Loucy (cell line): ENCODE measurements at regions not wholly inside any gene's neighbourhood (a gene's known extent, or its start where the extent isn't known, plus 50 kb on each side); places are given as distances from the start of the nearest gene placed in this dataset.

Experiments
- H2AFZ ChIP-seq: fragments of 200-600 bp; sonication (generic); 2 replicates; pipeline ENCODE4 v1.6.0; 2016; ENCODE audit warnings: antibody characterized with exemption, mild to moderate bottlenecking, low read length, moderate library complexity
- H3F3A ChIP-seq: fragments of 200-600 bp; 2 replicates; pipeline ENCODE4 v1.6.0; 2016; ENCODE audit warnings: antibody characterized with exemption, low read depth, mild to moderate bottlenecking
- H3K27me3 ChIP-seq: fragments of 200-600 bp; sonication (generic); 2 replicates; pipeline ENCODE4 v1.6.1; 2014; ENCODE audit warnings: low read length, mild to moderate bottlenecking; ENCODE audit not compliant: insufficient read depth, poor library complexity, severe bottlenecking
- H3K36me3 ChIP-seq: fragments of 200-600 bp; sonication (generic); 2 replicates; pipeline ENCODE4 v1.6.1; 2016; ENCODE audit warnings: low read length; ENCODE audit not compliant: insufficient read depth
- H3K4me1 ChIP-seq: fragments of 200-600 bp; sonication (generic); 2 replicates; pipeline ENCODE4 v1.5.1; 2014; ENCODE audit warnings: low read length, mild to moderate bottlenecking; ENCODE audit not compliant: insufficient read depth, poor library complexity, severe bottlenecking
- H3K4me2 ChIP-seq: fragments of 200-600 bp; sonication (generic); 2 replicates; pipeline ENCODE4 v1.6.0; 2014; ENCODE audit warnings: antibody characterized with exemption, low read length, low read depth, mild to moderate bottlenecking; ENCODE audit not compliant: poor library complexity, severe bottlenecking
- H3K4me3 ChIP-seq: fragments of 200-600 bp; sonication (generic); 2 replicates; pipeline ENCODE4 v1.5.1; 2014; ENCODE audit warnings: low read length, mild to moderate bottlenecking, mixed read lengths; ENCODE audit not compliant: poor library complexity, severe bottlenecking
- H3K79me2 ChIP-seq: fragments of 200-600 bp; sonication (generic); 2 replicates; pipeline ENCODE4 v1.6.1; 2014; ENCODE audit warnings: low read length; ENCODE audit not compliant: insufficient read depth
- H3K9ac ChIP-seq: fragments of 200-600 bp; sonication (generic); 2 replicates; pipeline ENCODE4 v1.6.0; 2014; ENCODE audit warnings: mild to moderate bottlenecking, low read depth, low read length, moderate library complexity; ENCODE audit not compliant: poor library complexity, severe bottlenecking
- H3K9me2 ChIP-seq: fragments of 200-600 bp; sonication (generic); replicated peaks from 2 replicates; pipeline ENCODE4 v1.6.1; 2016; ENCODE audit warnings: low read depth, low read length, mixed read lengths
- H3K9me3 ChIP-seq: fragments of 200-600 bp; sonication (generic); 2 replicates; pipeline ENCODE4 v1.6.1; 2014; ENCODE audit warnings: mild to moderate bottlenecking, antibody characterized with exemption, low read length, low read depth; ENCODE audit not compliant: insufficient read depth
- H4K20me1 ChIP-seq: fragments of 200-600 bp; sonication (generic); 2 replicates; pipeline ENCODE4 v1.6.0; 2014; ENCODE audit warnings: antibody characterized with exemption, low read length, mild to moderate bottlenecking; ENCODE audit not compliant: insufficient read depth, poor library complexity, severe bottlenecking
- EZH2phosphoT487 ChIP-seq: fragments of 200-600 bp; IDR thresholded peaks from 2 replicates; pipeline ENCODE4 v1.6.1; 2018; ENCODE audit warnings: antibody characterized with exemption, mild to moderate bottlenecking, moderate library complexity, borderline replicate concordance
- TF ChIP-seq, protein P1 (sequence below): fragments of 200-600 bp; sonication (generic); conservative IDR thresholded peaks from 2 replicates; pipeline ENCODE4 v1.5.1; 2014; ENCODE audit warnings: mild to moderate bottlenecking, antibody characterized with exemption, low read length

DNA sequence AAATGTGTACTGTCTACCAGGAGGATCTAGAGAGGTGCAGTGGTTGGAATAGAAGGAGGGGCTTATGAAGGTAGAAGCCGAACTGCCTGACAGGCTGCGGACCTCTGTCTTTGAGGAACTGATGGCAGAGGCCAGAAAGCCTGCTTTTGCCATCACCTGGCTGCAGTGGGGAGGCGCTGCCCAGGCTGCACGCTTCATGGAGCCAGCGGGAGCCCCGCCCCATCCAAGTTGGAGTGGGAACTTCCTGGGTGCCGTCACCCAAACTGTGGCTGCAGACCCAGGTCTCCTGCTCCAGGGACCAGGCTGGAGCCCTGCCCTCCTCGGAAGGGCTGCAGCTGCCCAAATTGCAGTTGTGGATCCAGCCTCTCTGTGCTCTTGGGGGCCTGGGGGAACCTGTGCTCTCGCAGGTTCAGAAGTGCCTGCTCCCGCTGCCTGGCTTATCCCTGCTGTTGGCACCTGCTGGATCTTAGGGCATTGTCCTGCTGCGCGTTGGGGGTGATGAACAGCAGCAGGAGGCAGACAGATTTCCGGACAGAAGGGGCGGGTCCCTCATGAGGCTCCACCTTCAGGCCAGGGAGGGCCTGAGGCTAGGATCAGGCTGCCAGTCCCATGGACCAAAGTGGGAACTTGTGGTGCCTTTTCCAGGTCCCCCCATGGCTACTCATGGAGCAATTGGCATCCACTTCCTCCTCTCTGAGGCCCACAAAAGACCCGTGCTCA is 118.0 kb upstream of the PLPPR4 start:
- Histone ChIP-seq H3K9me2 (no peaks in the 10 kb centered on the region), H3K36me3 (no peaks in the 10 kb centered on the region), H3F3A (no peaks in the 10 kb centered on the region; the same call in 1 of the 2 replicates), H3K4me3 (no peak overlapping the region), H4K20me1 (no peaks in the 10 kb centered on the region), H3K9ac (no peak overlapping the region), H3K79me2 (no peaks in the 10 kb centered on the region), H3K27me3 (no peaks in the 10 kb centered on the region), H2AFZ (no peak overlapping the region), H3K4me1 (peaks cover 3% of the 10 kb centered on the region), H3K4me2 (no peak overlapping the region), H3K9me3 (no peaks in the 10 kb centered on the region)
- no peak for TF ChIP-seq EZH2phosphoT487
- TF ChIP-seq, protein P1, sequence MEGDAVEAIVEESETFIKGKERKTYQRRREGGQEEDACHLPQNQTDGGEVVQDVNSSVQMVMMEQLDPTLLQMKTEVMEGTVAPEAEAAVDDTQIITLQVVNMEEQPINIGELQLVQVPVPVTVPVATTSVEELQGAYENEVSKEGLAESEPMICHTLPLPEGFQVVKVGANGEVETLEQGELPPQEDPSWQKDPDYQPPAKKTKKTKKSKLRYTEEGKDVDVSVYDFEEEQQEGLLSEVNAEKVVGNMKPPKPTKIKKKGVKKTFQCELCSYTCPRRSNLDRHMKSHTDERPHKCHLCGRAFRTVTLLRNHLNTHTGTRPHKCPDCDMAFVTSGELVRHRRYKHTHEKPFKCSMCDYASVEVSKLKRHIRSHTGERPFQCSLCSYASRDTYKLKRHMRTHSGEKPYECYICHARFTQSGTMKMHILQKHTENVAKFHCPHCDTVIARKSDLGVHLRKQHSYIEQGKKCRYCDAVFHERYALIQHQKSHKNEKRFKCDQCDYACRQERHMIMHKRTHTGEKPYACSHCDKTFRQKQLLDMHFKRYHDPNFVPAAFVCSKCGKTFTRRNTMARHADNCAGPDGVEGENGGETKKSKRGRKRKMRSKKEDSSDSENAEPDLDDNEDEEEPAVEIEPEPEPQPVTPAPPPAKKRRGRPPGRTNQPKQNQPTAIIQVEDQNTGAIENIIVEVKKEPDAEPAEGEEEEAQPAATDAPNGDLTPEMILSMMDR = no peak

DNA sequence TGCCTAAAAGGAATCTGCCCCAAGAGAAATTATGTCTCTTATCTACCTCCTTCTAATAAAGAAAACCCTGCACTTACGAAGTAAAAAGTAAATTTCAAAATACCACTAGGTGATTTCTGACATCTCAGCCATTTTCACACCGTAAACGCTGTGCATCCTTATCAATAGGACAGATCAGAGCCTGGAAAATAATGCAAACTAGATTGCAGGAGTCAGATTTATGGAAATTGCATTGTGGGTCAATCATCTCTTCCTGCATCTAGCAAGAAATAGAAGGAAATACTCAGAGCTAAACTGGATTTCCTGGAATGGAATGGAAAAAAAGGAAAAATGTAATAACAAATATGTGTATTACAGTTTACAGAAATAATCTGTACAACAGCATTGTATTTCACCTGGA is 114.3 kb upstream of the PLPPR4 start:
- TF ChIP-seq, protein P1 = no peak
- TF ChIP-seq EZH2phosphoT487 = no peak
- H3K4me2 ChIP-seq = no peak overlapping the region
- no peaks in the 10 kb centered on the region for H3K9me3 ChIP-seq
- H3K4me3 ChIP-seq = no peak overlapping the region
- H3K9me2 ChIP-seq = no peaks in the 10 kb centered on the region
- no peaks in the 10 kb centered on the region for H3K79me2 ChIP-seq
- H3K27me3 ChIP-seq = no peaks in the 10 kb centered on the region
- no peak overlapping the region for H2AFZ ChIP-seq
- no peaks in the 10 kb centered on the region for H3F3A ChIP-seq
- peaks cover 3% of the 10 kb centered on the region for H3K4me1 ChIP-seq
- no peaks in the 10 kb centered on the region for H3K36me3 ChIP-seq
- H3K9ac ChIP-seq = no peak overlapping the region
- H4K20me1 ChIP-seq = no peaks in the 10 kb centered on the region

DNA sequence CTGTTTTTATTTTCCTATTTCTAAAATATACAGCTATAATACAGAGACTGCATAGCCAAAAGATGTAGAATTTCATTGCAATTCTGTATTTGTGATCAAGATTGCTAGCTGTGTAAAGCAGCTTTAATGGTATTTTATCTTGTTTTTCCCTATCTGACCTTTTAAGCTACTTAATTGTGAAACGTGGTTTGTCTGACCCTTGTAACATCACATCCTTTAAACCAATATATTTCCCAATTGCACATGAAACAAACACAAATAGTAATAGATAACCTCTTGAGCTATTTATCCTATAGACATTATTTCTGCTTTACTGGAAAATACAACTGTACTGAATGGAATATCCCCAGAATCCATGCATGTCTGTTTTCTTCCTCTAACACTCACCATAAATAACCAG is 112.2 kb upstream of the PLPPR4 start:
- Histone ChIP-seq H3K79me2 (no peaks in the 10 kb centered on the region), H3K9me3 (no peaks in the 10 kb centered on the region), H3K9ac (no peak overlapping the region), H3K27me3 (no peaks in the 10 kb centered on the region), H4K20me1 (no peaks in the 10 kb centered on the region), H3K4me2 (no peak overlapping the region), H2AFZ (no peak overlapping the region), H3K4me3 (no peak overlapping the region), H3F3A (no peaks in the 10 kb centered on the region), H3K36me3 (no peaks in the 10 kb centered on the region), H3K9me2 (no peaks in the 10 kb centered on the region), H3K4me1 (peaks cover 3% of the 10 kb centered on the region)
- TF ChIP-seq, protein P1 = no peak
- no peak for TF ChIP-seq EZH2phosphoT487
